DOHH2 (cell line): ENCODE measurements at regions not wholly inside any gene's neighbourhood (a gene's known extent, or its start where the extent isn't known, plus 50 kb on each side); places are given as distances from the start of the nearest gene placed in this dataset.

Experiments
- CTCF ChIP-seq: fragments of 200-600 bp; sonication (generic); IDR thresholded peaks from one replicate; pipeline ENCODE4 v1.5.1; 2014; ENCODE audit warnings: antibody characterized with exemption, mild to moderate bottlenecking, low read depth, low read length; ENCODE audit not compliant: poor library complexity, severe bottlenecking
- EZH2phosphoT487 ChIP-seq: fragments of 200-600 bp; sonication (generic); IDR thresholded peaks from 2 replicates; pipeline ENCODE4 v1.6.1; 2017; ENCODE audit warnings: borderline replicate concordance, mild to moderate bottlenecking, antibody characterized with exemption, low read length, moderate library complexity, mixed read lengths

GRCh38 chr2:236717729-236718128 lies 148.1 kb downstream of the ACKR3 start:
- TF ChIP-seq CTCF, result no peak
- TF ChIP-seq EZH2phosphoT487, result no peak
